ENCODE measurements at regions not wholly inside any gene's neighbourhood (a gene's known extent, or its start where the extent isn't known, plus 50 kb on each side); places are given as distances from the start of the nearest gene placed in this dataset.

DNA sequence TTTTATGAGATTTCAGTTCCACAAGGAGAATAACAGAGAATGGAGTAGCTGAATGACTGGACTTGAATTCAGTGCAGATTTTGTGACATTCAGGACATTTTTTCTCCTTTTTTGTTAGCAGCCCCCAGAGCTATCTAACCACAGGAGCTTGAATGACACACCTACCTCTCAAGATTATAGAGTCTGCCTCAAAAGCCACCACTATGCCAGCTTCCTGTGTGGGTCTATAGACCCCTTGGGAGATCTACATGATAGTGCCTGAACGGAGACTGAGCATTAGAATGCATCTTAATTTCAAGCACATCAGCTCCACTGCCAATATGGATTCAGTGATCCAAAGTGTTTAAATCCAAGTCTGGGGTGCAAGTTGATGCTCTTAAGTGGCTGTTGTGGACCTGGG, 74.4 kb upstream of the ZNF648 start:
- no peak overlapping the region for H3K18ac ChIP-seq (ENCODE audit: insufficient read length, low read depth, low read length)
- no peak overlapping the region for H2BK120ac ChIP-seq (ENCODE audit: low read depth, low read length, poor library complexity, severe bottlenecking)
- no peak overlapping the region for H2BK12ac ChIP-seq (ENCODE audit: insufficient read length, low read depth, low read length)
- no peak overlapping the region for H4K8ac ChIP-seq (replicated peaks; ENCODE audit: insufficient read length, low read depth, low read length)
- H2AK5ac ChIP-seq (ENCODE audit: insufficient read length, low read length), result no peak overlapping the region
- no peaks in the 10 kb centered on the region; the same call in 1 of the 2 replicates for H3K4me1 ChIP-seq (ENCODE audit: insufficient read depth, low read length)
- Mint-ChIP-seq H3K9me3 (peaks cover 14% of the 10 kb centered on the region in 2 experiments), H3K27ac (0 out of 7 replicates have a peak overlapping the region, but pooled peaks of 1 of the 3 experiments have one; percentile 2), H3K4me3 (no peak overlapping the region), H3K36me3 (ENCODE audit: insufficient read depth in 1 of 3, low read depth in 3 of 3) (peaks cover 7 to 15% (median 7%) of the 10 kb centered on the region in 3 experiments), H3K4me1 (peaks cover 19 to 24% of the 10 kb centered on the region in 2 experiments), H3K27me3 (ENCODE audit: low read depth) (no peaks in the 10 kb centered on the region)
- no peak overlapping the region for H4K91ac ChIP-seq (ENCODE audit: insufficient read length, low read depth, low read length)
- H2BK15ac ChIP-seq (ENCODE audit: low read depth, low read length), result no peak overlapping the region
- no peaks in the 10 kb centered on the region for H4K20me1 ChIP-seq (ENCODE audit: control insufficient read depth, insufficient read depth, insufficient read length)
- no peak overlapping the region for H2AFZ ChIP-seq (ENCODE audit: low read length)
- no peak overlapping the region for H4K5ac ChIP-seq (ENCODE audit: insufficient read length, low read depth, low read length)
- H3K9me3 ChIP-seq (ENCODE audit: control insufficient read depth, low read depth, low read length), result no peaks in the 10 kb centered on the region
- H3K27me3 ChIP-seq (ENCODE audit: insufficient read depth, low read length), result no peaks in the 10 kb centered on the region
- WGBS (ENCODE audit: extremely low coverage, insufficient read length, low lambda C conversion rate), result no CpG with 5 or more reads among the region's 1 CpG
- no peaks in the 10 kb centered on the region for H3K79me2 ChIP-seq (ENCODE audit: insufficient read depth, low read length)
- no peak overlapping the region for H3T11ph ChIP-seq (ENCODE audit: low read length)
- H3K9ac ChIP-seq (ENCODE audit: extremely low read depth, insufficient read length, low read length), result no peak overlapping the region
- no peak overlapping the region for H3K4me2 ChIP-seq (ENCODE audit: insufficient read depth, insufficient read length, low read length)
- H3K27ac ChIP-seq (ENCODE audit: insufficient read length, low read depth, low read length), result no peak overlapping the region
- no peak overlapping the region for H3K56ac ChIP-seq (ENCODE audit: insufficient read length, low read depth, low read length)
- no peak overlapping the region for H3K14ac ChIP-seq (ENCODE audit: insufficient read depth, low read length)
- no peak overlapping the region for H3K4ac ChIP-seq (ENCODE audit: low read depth, low read length)
- no peaks in the 10 kb centered on the region for H3K79me1 ChIP-seq (ENCODE audit: insufficient read depth, low read depth, low read length, poor library complexity, severe bottlenecking)
- TF ChIP-seq, protein P1, sequence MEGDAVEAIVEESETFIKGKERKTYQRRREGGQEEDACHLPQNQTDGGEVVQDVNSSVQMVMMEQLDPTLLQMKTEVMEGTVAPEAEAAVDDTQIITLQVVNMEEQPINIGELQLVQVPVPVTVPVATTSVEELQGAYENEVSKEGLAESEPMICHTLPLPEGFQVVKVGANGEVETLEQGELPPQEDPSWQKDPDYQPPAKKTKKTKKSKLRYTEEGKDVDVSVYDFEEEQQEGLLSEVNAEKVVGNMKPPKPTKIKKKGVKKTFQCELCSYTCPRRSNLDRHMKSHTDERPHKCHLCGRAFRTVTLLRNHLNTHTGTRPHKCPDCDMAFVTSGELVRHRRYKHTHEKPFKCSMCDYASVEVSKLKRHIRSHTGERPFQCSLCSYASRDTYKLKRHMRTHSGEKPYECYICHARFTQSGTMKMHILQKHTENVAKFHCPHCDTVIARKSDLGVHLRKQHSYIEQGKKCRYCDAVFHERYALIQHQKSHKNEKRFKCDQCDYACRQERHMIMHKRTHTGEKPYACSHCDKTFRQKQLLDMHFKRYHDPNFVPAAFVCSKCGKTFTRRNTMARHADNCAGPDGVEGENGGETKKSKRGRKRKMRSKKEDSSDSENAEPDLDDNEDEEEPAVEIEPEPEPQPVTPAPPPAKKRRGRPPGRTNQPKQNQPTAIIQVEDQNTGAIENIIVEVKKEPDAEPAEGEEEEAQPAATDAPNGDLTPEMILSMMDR (conservative IDR thresholded peaks at IDR 0.05), result no peak
- no peak overlapping the region for H2BK5ac ChIP-seq (ENCODE audit: insufficient read length, low read length)
- H2BK20ac ChIP-seq (ENCODE audit: low read depth, low read length, poor library complexity, severe bottlenecking), result no peak overlapping the region
- no peak overlapping the region for H3K23ac ChIP-seq (ENCODE audit: insufficient read length, low read depth, low read length)
- no peaks in the 10 kb centered on the region for H3K23me2 ChIP-seq (ENCODE audit: insufficient read length, low read depth, low read length, poor library complexity, severe bottlenecking)
- DNase-seq, result no peak

Data from H9 (cell line).